ENCODE measurements at regions not wholly inside any gene's neighbourhood (a gene's known extent, or its start where the extent isn't known, plus 50 kb on each side); places are given as distances from the start of the nearest gene placed in this dataset.

DNA sequence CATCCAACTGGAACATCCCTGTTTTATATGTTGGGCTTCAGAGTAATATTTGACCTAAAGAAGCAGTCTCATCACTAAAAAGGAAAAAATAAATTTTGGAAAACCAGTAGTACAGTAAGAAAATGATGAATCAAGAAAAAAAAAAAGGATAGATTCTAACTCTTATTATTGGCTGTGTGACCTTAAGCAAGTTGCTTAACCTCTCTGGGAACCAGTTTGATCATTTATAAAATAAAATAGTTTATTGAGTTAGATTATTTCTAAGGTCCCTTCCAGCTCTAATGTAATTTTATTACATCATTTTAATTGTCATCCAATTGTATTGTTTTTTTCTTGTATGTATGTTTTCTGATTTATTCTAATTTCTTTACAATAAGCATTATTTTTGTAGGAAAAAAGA is 127.0 kb downstream of the PRELID2 start:
- no peaks in the 10 kb centered on the region for H3K9me2 ChIP-seq (ENCODE audit: insufficient read depth)
- H3K27me3 Mint-ChIP-seq (ENCODE audit: insufficient read depth, low read depth, poor library complexity), result no peaks in the 10 kb centered on the region
- no peak overlapping the region for H3K4me3 ChIP-seq
- no peak for DNase-seq (ENCODE audit: low spot score)
- no peaks in the 10 kb centered on the region for H3K79me2 ChIP-seq (replicated peaks; ENCODE audit: insufficient read depth)
- no peak for TF ChIP-seq CREB1 (CRISPR knock-in tag; IDR thresholded peaks at IDR 0.05; ENCODE audit: low read depth)
- TF ChIP-seq ZNF331 (CRISPR knock-in tag; IDR thresholded peaks at IDR 0.05; ENCODE audit: low read depth), result no peak
- TF ChIP-seq POLR2AphosphoS5 (IDR thresholded peaks at IDR 0.05; ENCODE audit: low read depth), result no peak
- no peak for TF ChIP-seq JUNB (IDR thresholded peaks at IDR 0.05; ENCODE audit: unreplicated experiment)
- no peak for TF ChIP-seq NANOG (IDR thresholded peaks at IDR 0.05; ENCODE audit: borderline replicate concordance)
- TF ChIP-seq EZH2phosphoT487 (IDR thresholded peaks at IDR 0.05; ENCODE audit: unreplicated experiment), result no peak
- TF ChIP-seq, protein P1, sequence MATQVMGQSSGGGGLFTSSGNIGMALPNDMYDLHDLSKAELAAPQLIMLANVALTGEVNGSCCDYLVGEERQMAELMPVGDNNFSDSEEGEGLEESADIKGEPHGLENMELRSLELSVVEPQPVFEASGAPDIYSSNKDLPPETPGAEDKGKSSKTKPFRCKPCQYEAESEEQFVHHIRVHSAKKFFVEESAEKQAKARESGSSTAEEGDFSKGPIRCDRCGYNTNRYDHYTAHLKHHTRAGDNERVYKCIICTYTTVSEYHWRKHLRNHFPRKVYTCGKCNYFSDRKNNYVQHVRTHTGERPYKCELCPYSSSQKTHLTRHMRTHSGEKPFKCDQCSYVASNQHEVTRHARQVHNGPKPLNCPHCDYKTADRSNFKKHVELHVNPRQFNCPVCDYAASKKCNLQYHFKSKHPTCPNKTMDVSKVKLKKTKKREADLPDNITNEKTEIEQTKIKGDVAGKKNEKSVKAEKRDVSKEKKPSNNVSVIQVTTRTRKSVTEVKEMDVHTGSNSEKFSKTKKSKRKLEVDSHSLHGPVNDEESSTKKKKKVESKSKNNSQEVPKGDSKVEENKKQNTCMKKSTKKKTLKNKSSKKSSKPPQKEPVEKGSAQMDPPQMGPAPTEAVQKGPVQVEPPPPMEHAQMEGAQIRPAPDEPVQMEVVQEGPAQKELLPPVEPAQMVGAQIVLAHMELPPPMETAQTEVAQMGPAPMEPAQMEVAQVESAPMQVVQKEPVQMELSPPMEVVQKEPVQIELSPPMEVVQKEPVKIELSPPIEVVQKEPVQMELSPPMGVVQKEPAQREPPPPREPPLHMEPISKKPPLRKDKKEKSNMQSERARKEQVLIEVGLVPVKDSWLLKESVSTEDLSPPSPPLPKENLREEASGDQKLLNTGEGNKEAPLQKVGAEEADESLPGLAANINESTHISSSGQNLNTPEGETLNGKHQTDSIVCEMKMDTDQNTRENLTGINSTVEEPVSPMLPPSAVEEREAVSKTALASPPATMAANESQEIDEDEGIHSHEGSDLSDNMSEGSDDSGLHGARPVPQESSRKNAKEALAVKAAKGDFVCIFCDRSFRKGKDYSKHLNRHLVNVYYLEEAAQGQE (IDR thresholded peaks at IDR 0.05; ENCODE audit: unreplicated experiment), result no peak
- no peak for TF ChIP-seq STAT1 (IDR thresholded peaks at IDR 0.05; ENCODE audit: unreplicated experiment)
- TF ChIP-seq, protein P2, sequence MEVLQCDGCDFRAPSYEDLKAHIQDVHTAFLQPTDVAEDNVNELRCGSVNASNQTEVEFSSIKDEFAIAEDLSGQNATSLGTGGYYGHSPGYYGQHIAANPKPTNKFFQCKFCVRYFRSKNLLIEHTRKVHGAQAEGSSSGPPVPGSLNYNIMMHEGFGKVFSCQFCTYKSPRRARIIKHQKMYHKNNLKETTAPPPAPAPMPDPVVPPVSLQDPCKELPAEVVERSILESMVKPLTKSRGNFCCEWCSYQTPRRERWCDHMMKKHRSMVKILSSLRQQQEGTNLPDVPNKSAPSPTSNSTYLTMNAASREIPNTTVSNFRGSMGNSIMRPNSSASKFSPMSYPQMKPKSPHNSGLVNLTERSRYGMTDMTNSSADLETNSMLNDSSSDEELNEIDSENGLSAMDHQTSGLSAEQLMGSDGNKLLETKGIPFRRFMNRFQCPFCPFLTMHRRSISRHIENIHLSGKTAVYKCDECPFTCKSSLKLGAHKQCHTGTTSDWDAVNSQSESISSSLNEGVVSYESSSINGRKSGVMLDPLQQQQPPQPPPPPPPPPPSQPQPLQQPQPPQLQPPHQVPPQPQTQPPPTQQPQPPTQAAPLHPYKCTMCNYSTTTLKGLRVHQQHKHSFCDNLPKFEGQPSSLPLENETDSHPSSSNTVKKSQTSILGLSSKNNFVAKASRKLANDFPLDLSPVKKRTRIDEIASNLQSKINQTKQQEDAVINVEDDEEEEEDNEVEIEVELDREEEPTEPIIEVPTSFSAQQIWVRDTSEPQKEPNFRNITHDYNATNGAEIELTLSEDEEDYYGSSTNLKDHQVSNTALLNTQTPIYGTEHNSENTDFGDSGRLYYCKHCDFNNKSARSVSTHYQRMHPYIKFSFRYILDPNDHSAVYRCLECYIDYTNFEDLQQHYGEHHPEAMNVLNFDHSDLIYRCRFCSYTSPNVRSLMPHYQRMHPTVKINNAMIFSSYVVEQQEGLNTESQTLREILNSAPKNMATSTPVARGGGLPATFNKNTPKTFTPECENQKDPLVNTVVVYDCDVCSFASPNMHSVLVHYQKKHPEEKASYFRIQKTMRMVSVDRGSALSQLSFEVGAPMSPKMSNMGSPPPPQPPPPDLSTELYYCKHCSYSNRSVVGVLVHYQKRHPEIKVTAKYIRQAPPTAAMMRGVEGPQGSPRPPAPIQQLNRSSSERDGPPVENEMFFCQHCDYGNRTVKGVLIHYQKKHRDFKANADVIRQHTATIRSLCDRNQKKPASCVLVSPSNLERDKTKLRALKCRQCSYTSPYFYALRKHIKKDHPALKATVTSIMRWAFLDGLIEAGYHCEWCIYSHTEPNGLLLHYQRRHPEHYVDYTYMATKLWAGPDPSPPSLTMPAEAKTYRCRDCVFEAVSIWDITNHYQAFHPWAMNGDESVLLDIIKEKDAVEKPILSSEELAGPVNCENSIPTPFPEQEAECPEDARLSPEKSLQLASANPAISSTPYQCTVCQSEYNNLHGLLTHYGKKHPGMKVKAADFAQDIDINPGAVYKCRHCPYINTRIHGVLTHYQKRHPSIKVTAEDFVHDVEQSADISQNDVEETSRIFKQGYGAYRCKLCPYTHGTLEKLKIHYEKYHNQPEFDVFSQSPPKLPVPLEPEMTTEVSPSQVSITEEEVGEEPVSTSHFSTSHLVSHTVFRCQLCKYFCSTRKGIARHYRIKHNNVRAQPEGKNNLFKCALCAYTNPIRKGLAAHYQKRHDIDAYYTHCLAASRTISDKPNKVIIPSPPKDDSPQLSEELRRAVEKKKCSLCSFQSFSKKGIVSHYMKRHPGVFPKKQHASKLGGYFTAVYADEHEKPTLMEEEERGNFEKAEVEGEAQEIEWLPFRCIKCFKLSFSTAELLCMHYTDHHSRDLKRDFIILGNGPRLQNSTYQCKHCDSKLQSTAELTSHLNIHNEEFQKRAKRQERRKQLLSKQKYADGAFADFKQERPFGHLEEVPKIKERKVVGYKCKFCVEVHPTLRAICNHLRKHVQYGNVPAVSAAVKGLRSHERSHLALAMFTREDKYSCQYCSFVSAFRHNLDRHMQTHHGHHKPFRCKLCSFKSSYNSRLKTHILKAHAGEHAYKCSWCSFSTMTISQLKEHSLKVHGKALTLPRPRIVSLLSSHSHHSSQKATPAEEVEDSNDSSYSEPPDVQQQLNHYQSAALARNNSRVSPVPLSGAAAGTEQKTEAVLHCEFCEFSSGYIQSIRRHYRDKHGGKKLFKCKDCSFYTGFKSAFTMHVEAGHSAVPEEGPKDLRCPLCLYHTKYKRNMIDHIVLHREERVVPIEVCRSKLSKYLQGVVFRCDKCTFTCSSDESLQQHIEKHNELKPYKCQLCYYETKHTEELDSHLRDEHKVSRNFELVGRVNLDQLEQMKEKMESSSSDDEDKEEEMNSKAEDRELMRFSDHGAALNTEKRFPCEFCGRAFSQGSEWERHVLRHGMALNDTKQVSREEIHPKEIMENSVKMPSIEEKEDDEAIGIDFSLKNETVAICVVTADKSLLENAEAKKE (CRISPR knock-in tag; IDR thresholded peaks at IDR 0.05), result no peak
- H3K9me3 Mint-ChIP-seq, result no peaks in the 10 kb centered on the region
- no peaks in the 10 kb centered on the region for H3K27me3 ChIP-seq (ENCODE audit: insufficient read depth)
- H3K36me3 ChIP-seq (ENCODE audit: insufficient read depth), result no peaks in the 10 kb centered on the region
- H3K4me2 ChIP-seq, result no peak overlapping the region
- no peaks in the 10 kb centered on the region for H4K20me1 ChIP-seq (replicated peaks; ENCODE audit: insufficient read depth)
- H3K27ac Mint-ChIP-seq, result no peak overlapping the region
- no peak overlapping the region for H3K27ac ChIP-seq (ENCODE audit: low read depth)
- no peak for ATAC-seq
- no peaks in the 10 kb centered on the region for H3K4me1 Mint-ChIP-seq
- H3K4me3 Mint-ChIP-seq, result no peak overlapping the region
- no peaks in the 10 kb centered on the region for H3K4me1 ChIP-seq (ENCODE audit: insufficient read depth)
- H2AFZ ChIP-seq, result no peak overlapping the region
- H3K36me3 Mint-ChIP-seq (ENCODE audit: low read depth), result no peaks in the 10 kb centered on the region
- no peaks in the 10 kb centered on the region for H3F3A ChIP-seq (replicated peaks; ENCODE audit: low read depth)

Data from GM23338 (cell line).